SW480 (cell line): ENCODE measurements at regions not wholly inside any gene's neighbourhood (a gene's known extent, or its start where the extent isn't known, plus 50 kb on each side); places are given as distances from the start of the nearest gene placed in this dataset.

Experiments
- DNase-seq: peaks from one replicate; pipeline ENCODE4 v3.0.0-alpha.2; 2016; ENCODE audit warnings: low spot score

- no peak for DNase-seq
These were observed 615.1 kb upstream of the SALL3 start for GRCh38 chr18:78364388-78364960.

- DNase-seq = no peak
These were observed 611.6 kb upstream of the SALL3 start for GRCh38 chr18:78367996-78368395.

- no peak for DNase-seq
These were observed 610.9 kb upstream of the SALL3 start for GRCh38 chr18:78368726-78369125.

- DNase-seq = no peak
These were observed 603.6 kb upstream of the SALL3 start for GRCh38 chr18:78376046-78376445.

- DNase-seq = no peak
These were observed 601.2 kb upstream of the SALL3 start for GRCh38 chr18:78378403-78378802.

GRCh38 chr18:78378983-78379382 lies 600.6 kb upstream of the SALL3 start:
- DNase-seq = no peak

GRCh38 chr18:78390348-78390951 lies 589.2 kb upstream of the SALL3 start:
- DNase-seq = no peak

- DNase-seq = no peak
These were observed 588.7 kb upstream of the SALL3 start for GRCh38 chr18:78390952-78391348.

GRCh38 chr18:78393086-78393862 lies 586.3 kb upstream of the SALL3 start:
- no peak for DNase-seq

- DNase-seq = no peak
These were observed 583.5 kb upstream of the SALL3 start for GRCh38 chr18:78396077-78396476.

- DNase-seq = no peak
These were observed 582.9 kb upstream of the SALL3 start for GRCh38 chr18:78396756-78397155.

- no peak for DNase-seq
These were observed 579.6 kb upstream of the SALL3 start for GRCh38 chr18:78399992-78400503.

GRCh38 chr18:78402440-78402839 lies 577.2 kb upstream of the SALL3 start:
- DNase-seq = no peak

GRCh38 chr18:78402966-78403365 lies 576.7 kb upstream of the SALL3 start:
- no peak for DNase-seq

- no peak for DNase-seq
These were observed 576.2 kb upstream of the SALL3 start for GRCh38 chr18:78403371-78403770.

- DNase-seq = no peak
These were observed 573.9 kb upstream of the SALL3 start for GRCh38 chr18:78405763-78406162.

GRCh38 chr18:78406743-78407465 lies 572.7 kb upstream of the SALL3 start:
- peak; percentile 46 for DNase-seq

GRCh38 chr18:78407466-78407844 lies 572.2 kb upstream of the SALL3 start:
- DNase-seq = peak; percentile 67

- no peak for DNase-seq
These were observed 571.0 kb upstream of the SALL3 start for GRCh38 chr18:78408623-78409022.

- DNase-seq = no peak
These were observed 569.4 kb upstream of the SALL3 start for GRCh38 chr18:78410094-78410786.

- no peak for DNase-seq
These were observed 568.1 kb upstream of the SALL3 start for GRCh38 chr18:78411539-78411938.

GRCh38 chr18:78414302-78414701 lies 565.3 kb upstream of the SALL3 start:
- no peak for DNase-seq
